ENCODE measurements at regions not wholly inside any gene's neighbourhood (a gene's known extent, or its start where the extent isn't known, plus 50 kb on each side); places are given as distances from the start of the nearest gene placed in this dataset.

DNA sequence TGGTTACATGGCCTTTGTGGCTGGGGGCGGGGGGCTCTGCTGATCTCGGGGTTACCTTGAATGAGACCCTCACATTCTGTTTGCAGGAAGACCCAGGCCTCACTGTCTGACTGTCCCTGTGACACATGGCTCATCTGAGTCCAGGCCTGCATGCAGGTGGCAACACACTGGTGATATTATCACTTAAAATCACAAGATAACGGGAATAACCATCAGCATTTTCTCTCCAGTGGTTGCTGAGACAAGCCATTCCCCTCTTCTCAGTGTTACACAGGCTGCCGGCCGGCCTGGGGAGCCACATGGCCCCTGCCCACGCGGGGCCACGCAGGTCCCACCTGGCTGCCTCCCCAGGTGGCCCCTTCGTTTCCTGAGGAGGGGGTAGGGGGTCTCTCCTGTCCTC lies 197.6 kb downstream of the ENGASE start:
- TF ChIP-seq, protein P1, sequence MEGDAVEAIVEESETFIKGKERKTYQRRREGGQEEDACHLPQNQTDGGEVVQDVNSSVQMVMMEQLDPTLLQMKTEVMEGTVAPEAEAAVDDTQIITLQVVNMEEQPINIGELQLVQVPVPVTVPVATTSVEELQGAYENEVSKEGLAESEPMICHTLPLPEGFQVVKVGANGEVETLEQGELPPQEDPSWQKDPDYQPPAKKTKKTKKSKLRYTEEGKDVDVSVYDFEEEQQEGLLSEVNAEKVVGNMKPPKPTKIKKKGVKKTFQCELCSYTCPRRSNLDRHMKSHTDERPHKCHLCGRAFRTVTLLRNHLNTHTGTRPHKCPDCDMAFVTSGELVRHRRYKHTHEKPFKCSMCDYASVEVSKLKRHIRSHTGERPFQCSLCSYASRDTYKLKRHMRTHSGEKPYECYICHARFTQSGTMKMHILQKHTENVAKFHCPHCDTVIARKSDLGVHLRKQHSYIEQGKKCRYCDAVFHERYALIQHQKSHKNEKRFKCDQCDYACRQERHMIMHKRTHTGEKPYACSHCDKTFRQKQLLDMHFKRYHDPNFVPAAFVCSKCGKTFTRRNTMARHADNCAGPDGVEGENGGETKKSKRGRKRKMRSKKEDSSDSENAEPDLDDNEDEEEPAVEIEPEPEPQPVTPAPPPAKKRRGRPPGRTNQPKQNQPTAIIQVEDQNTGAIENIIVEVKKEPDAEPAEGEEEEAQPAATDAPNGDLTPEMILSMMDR (IDR thresholded peaks at IDR 0.05; ENCODE audit: low read depth, low read length) = no peak
- TF ChIP-seq MAX (IDR thresholded peaks at IDR 0.05; ENCODE audit: low read depth, low read length) = no peak
- no peak for TF ChIP-seq MYC (IDR thresholded peaks at IDR 0.05; ENCODE audit: low read depth, low read length)
